SU-DHL-6 (cell line): ENCODE measurements at regions not wholly inside any gene's neighbourhood (a gene's known extent, or its start where the extent isn't known, plus 50 kb on each side); places are given as distances from the start of the nearest gene placed in this dataset.

Source experiments
- H2AFZ ChIP-seq: fragments of 200-600 bp; sonication (generic); 2 replicates; pipeline ENCODE4 v1.6.1; 2014; ENCODE audit warnings: low read depth, mild to moderate bottlenecking, moderate library complexity, mixed read lengths, antibody characterized with exemption, low read length; ENCODE audit not compliant: severe bottlenecking
- H3F3A ChIP-seq: fragments of 200-600 bp; shearing (Covaris generic); 2 replicates; pipeline ENCODE4 v1.6.0; 2016; ENCODE audit warnings: antibody characterized with exemption, mild to moderate bottlenecking; ENCODE audit not compliant: insufficient read depth
- H3K27ac ChIP-seq: fragments of 200-600 bp; sonication (generic); 2 replicates; pipeline ENCODE4 v1.5.1; 2016; ENCODE audit warnings: low read depth, mild to moderate bottlenecking, low read length, moderate library complexity, mixed read lengths
- H3K27me3 ChIP-seq: fragments of 200-600 bp; sonication (generic), shearing (Covaris generic); 2 replicates; pipeline ENCODE4 v1.6.0; 2014; ENCODE audit warnings: mild to moderate bottlenecking, low read length
- H3K36me3 ChIP-seq: fragments of 200-600 bp; sonication (generic); 2 replicates; pipeline ENCODE4 v1.6.1; 2014; ENCODE audit warnings: mild to moderate bottlenecking, low read length, mixed read lengths
- H3K4me2 ChIP-seq: fragments of 300-600, 200-600 bp; shearing (Covaris generic), sonication (generic); 2 replicates; pipeline ENCODE4 v1.6.0; 2014; ENCODE audit warnings: low read length, low read depth, mild to moderate bottlenecking; ENCODE audit not compliant: poor library complexity, severe bottlenecking
- H3K4me3 ChIP-seq: fragments of 200-600 bp; sonication (generic); 2 replicates; pipeline ENCODE4 v1.5.1; 2014; ENCODE audit warnings: antibody characterized with exemption, low read length, mild to moderate bottlenecking, mixed read lengths; ENCODE audit not compliant: insufficient read depth, poor library complexity, severe bottlenecking
- H3K79me2 ChIP-seq: fragments of 200-600 bp; sonication (generic); 2 replicates; pipeline ENCODE4 v1.6.1; 2014; ENCODE audit warnings: mild to moderate bottlenecking, low read length, moderate library complexity; ENCODE audit not compliant: insufficient read depth
- H3K9ac ChIP-seq: fragments of 200-600 bp; sonication (generic); 2 replicates; pipeline ENCODE4 v1.7.0; 2014; ENCODE audit warnings: mild to moderate bottlenecking, low read length
- H3K9me2 ChIP-seq: fragments of 200-600 bp; sonication (generic); replicated peaks from 2 replicates; pipeline ENCODE4 v1.6.1; 2014; ENCODE audit warnings: low read length; ENCODE audit not compliant: insufficient read depth
- H3K9me3 ChIP-seq: fragments of 200-600 bp; sonication (generic); 2 replicates; pipeline ENCODE4 v1.6.1; 2014; ENCODE audit warnings: low read length, mixed read lengths; ENCODE audit not compliant: insufficient read depth
- H4K20me1 ChIP-seq: fragments of 200-600 bp; sonication (generic); 2 replicates; pipeline ENCODE4 v1.6.1; 2014; ENCODE audit warnings: low read depth, mild to moderate bottlenecking, antibody characterized with exemption, low read length, moderate library complexity, mixed read lengths
- CTCF ChIP-seq: fragments of 200-600 bp; sonication (generic); IDR thresholded peaks from one replicate; pipeline ENCODE4 v1.5.1; 2017; ENCODE audit warnings: antibody characterized with exemption, mild to moderate bottlenecking, low read length, moderate library complexity; ENCODE audit not compliant: insufficient read depth, poor library complexity, severe bottlenecking
- EZH2phosphoT487 ChIP-seq: fragments of 200-600 bp; sonication (generic), shearing (Covaris generic); conservative IDR thresholded peaks from 2 replicates; pipeline ENCODE4 v1.6.1; 2018; ENCODE audit warnings: mild to moderate bottlenecking, antibody characterized with exemption, low read length, moderate library complexity, mixed read lengths

DNA sequence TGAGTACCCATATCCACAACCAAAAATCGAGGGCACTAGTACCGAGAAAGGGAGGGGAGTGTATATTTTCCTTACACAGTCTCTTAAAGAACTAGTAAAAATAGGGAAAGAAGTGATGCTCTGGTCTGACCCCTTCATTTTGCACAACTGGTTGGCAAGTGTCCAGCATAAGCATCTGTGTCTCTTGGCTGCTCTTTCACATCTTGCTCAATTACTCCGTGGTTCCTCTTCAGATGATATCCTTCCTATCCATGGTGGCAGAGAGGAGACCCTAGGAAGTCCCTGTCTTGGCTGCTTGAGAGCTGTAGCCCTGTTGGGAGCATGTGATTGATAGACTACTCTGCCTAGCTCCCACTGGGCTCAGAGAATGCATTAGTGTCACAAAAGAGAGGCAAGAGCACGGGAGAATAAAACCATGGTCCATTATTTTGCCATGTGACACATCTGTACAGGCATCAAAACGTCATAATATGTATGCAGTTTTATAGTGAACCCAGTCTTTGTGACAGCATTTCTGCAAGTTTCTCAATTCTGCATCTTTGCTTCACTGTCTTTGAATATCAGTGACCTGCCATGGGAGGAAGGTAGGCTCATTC lies 111.8 kb upstream of the ANKRD1 start:
- no peaks in the 10 kb centered on the region for H3K27me3 ChIP-seq
- TF ChIP-seq CTCF, result no peak
- TF ChIP-seq EZH2phosphoT487, result no peak
- no peaks in the 10 kb centered on the region for H3K36me3 ChIP-seq
- no peak overlapping the region for H3K27ac ChIP-seq
- H3K79me2 ChIP-seq, result no peaks in the 10 kb centered on the region
- H2AFZ ChIP-seq, result no peak overlapping the region
- H3K4me2 ChIP-seq, result no peak overlapping the region
- H3K9ac ChIP-seq, result no peak overlapping the region
- H3F3A ChIP-seq, result no peaks in the 10 kb centered on the region
- H3K9me2 ChIP-seq, result no peaks in the 10 kb centered on the region
- H3K4me3 ChIP-seq, result no peak overlapping the region
- H4K20me1 ChIP-seq, result no peaks in the 10 kb centered on the region
- no peaks in the 10 kb centered on the region for H3K9me3 ChIP-seq

GRCh38 chr10:91033324-91033950 lies 112.5 kb upstream of the ANKRD1 start:
- Histone ChIP-seq H3F3A (no peaks in the 10 kb centered on the region), H3K9ac (no peak overlapping the region), H2AFZ (no peak overlapping the region), H3K36me3 (no peaks in the 10 kb centered on the region), H3K9me3 (no peaks in the 10 kb centered on the region), H3K27ac (no peak overlapping the region), H3K9me2 (no peaks in the 10 kb centered on the region), H4K20me1 (no peaks in the 10 kb centered on the region), H3K4me3 (no peak overlapping the region), H3K27me3 (no peaks in the 10 kb centered on the region), H3K4me2 (no peak overlapping the region), H3K79me2 (no peaks in the 10 kb centered on the region)
- no peak for TF ChIP-seq CTCF
- no peak for TF ChIP-seq EZH2phosphoT487

DNA sequence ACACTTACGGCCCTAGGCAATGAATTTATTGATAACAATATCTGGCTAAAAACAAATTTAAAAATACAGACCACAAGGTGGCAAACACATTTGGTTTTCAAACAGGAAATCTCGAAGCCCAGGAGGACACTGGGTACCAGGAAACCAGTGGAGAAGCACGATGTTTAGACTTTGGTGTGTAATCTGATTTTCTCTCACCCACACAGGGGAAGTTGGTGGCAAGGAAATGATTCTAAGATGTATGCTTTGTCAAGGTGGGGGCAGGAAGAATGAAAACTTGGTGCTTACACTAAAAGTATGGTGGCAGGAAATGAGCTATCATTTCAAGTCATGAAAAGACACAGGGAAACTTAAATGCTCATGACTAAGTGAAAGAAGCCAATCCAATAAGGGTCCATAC lies 113.2 kb upstream of the ANKRD1 start:
- H3K9me3 ChIP-seq, result no peaks in the 10 kb centered on the region
- no peak overlapping the region for H2AFZ ChIP-seq
- no peaks in the 10 kb centered on the region for H3K79me2 ChIP-seq
- no peak overlapping the region for H3K9ac ChIP-seq
- no peak overlapping the region for H3K27ac ChIP-seq
- TF ChIP-seq CTCF (no peak), EZH2phosphoT487 (no peak)
- H3K4me3 ChIP-seq, result no peak overlapping the region
- H3K27me3 ChIP-seq, result no peaks in the 10 kb centered on the region
- no peaks in the 10 kb centered on the region for H4K20me1 ChIP-seq
- H3F3A ChIP-seq, result no peaks in the 10 kb centered on the region
- no peaks in the 10 kb centered on the region for H3K36me3 ChIP-seq
- no peak overlapping the region for H3K4me2 ChIP-seq
- H3K9me2 ChIP-seq, result no peaks in the 10 kb centered on the region
